DND-41 (cell line): ENCODE measurements at regions not wholly inside any gene's neighbourhood (a gene's known extent, or its start where the extent isn't known, plus 50 kb on each side); places are given as distances from the start of the nearest gene placed in this dataset.

Experiments used
- EZH2 ChIP-seq: IDR thresholded peaks from 3 replicates; pipeline ENCODE4 v1.6.1; 2012; ENCODE audit warnings: borderline replicate concordance, low read depth, mild to moderate bottlenecking, moderate library complexity, low read length, inconsistent platforms; ENCODE audit not compliant: severe bottlenecking
- TF ChIP-seq, protein P1 (sequence below): IDR thresholded peaks from 2 replicates; pipeline ENCODE4 v1.5.1; 2012; ENCODE audit warnings: borderline replicate concordance, low read length, moderate library complexity, mild to moderate bottlenecking; ENCODE audit not compliant: poor library complexity, severe bottlenecking; ENCODE audit errors: extremely low read depth

DNA sequence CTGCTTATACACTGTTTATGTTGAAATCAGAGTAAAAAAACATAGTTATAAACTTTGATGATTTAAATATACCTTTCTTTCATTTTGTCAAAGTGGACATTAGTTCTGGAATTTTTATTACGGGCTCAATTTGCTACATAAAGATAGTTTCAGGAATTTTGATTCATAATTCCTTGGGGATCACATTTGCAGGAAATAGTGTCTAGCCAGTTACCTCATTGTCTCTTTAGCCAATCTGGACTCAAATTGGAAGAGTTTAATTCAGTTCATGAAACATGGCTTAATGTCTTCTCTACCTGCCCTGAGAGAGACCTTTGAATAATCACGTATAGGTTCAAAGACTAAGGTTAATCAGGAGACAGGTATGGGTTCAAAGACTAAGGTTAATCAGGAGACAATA is 262.6 kb downstream of the HGF start:
- TF ChIP-seq, protein P1, sequence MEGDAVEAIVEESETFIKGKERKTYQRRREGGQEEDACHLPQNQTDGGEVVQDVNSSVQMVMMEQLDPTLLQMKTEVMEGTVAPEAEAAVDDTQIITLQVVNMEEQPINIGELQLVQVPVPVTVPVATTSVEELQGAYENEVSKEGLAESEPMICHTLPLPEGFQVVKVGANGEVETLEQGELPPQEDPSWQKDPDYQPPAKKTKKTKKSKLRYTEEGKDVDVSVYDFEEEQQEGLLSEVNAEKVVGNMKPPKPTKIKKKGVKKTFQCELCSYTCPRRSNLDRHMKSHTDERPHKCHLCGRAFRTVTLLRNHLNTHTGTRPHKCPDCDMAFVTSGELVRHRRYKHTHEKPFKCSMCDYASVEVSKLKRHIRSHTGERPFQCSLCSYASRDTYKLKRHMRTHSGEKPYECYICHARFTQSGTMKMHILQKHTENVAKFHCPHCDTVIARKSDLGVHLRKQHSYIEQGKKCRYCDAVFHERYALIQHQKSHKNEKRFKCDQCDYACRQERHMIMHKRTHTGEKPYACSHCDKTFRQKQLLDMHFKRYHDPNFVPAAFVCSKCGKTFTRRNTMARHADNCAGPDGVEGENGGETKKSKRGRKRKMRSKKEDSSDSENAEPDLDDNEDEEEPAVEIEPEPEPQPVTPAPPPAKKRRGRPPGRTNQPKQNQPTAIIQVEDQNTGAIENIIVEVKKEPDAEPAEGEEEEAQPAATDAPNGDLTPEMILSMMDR = no peak
- no peak for TF ChIP-seq EZH2
